Thyroid gland (tissue), 4 donors: ENCODE measurements at regions not wholly inside any gene's neighbourhood (a gene's known extent, or its start where the extent isn't known, plus 50 kb on each side); places are given as distances from the start of the nearest gene placed in this dataset. TPM values are rescaled to one million over a fixed set of nuclear protein-coding genes. Genes with fewer than 3 reads are reported as not detected.
"Not testable (repeated sequence)": the region's sequence is repeated elsewhere in the genome, so short reads cannot be mapped to it uniquely, and the experiment has no call there.

Source experiments
- DNase-seq, 2 donors: peaks; one replicate each; pipeline ENCODE4 v3.0.0-alpha.2; 2019
- H3K27ac ChIP-seq, 3 donors: fragments of 200-600 bp; sonication (generic); 1 replicate in 2 of 3; 2 replicates in 1 of 3; pipeline ENCODE4 v1.5.1; 2016 to 2019; ENCODE audit warnings: mild to moderate bottlenecking in 1 of 3, moderate library complexity in 1 of 3
- H3K27me3 ChIP-seq: fragments of 200-600 bp; sonication (generic); one replicate; pipeline ENCODE4 v1.5.1; 2019
- H3K36me3 ChIP-seq, 2 donors: fragments of 200-600 bp; sonication (generic); one replicate each; pipeline ENCODE4 v1.5.1; 2016 to 2019
- H3K4me1 ChIP-seq, 2 donors: fragments of 200-600 bp; sonication (generic); one replicate each; pipeline ENCODE4 v1.5.1; 2017 to 2019
- H3K4me3 ChIP-seq, 3 donors: fragments of 200-600 bp; sonication (generic); replicated peaks in 1 of 3; 1 replicate in 2 of 3; 2 replicates in 1 of 3; pipeline ENCODE4 v1.5.1; 2016; ENCODE audit warnings: mild to moderate bottlenecking in 1 of 3
- H3K9me3 ChIP-seq: fragments of 200-600 bp; sonication (generic); one replicate; pipeline ENCODE4 v1.5.1; 2017
- POLR2A ChIP-seq, 2 donors: fragments of 450-650 bp; IDR thresholded peaks; one replicate each; pipeline ENCODE4 v1.6.1; 2017; ENCODE audit warnings: antibody characterized with exemption in 2 of 2, mild to moderate bottlenecking in 2 of 2, moderate library complexity in 1 of 2
- WGBS, 2 donors: methylation state at CpG; one replicate each; pipeline ENCODE4 v1.1.5; 2017; 5-methylcytosine and 5-hydroxymethylcytosine counted together
- intact Hi-C: fragments of 100-400 bp; cut with DNase I; formaldehyde crosslinking; loops from one replicate; pipeline ENCODE4 v1.15.1; 2023
- small RNA-seq: library from RNA; depleted of rRNA; stranded (forward); fragments of <200 nt; gene quantifications from one replicate; pipeline ENCODE3, GENCODE V24; 2016
- TF ChIP-seq, protein P1 (sequence below), 6 experiments: fragments of 200-600 bp in 3 of 6; fragments of 450-650 bp in 3 of 6; sonication (generic) in 3 of 6; IDR thresholded peaks; one replicate each; pipeline ENCODE4 v1.5.1; 2016 to 2019; ENCODE audit warnings: antibody characterized with exemption in 6 of 6, mild to moderate bottlenecking in 2 of 6, inconsistent platforms in 1 of 6, moderate library complexity in 1 of 6

DNA sequence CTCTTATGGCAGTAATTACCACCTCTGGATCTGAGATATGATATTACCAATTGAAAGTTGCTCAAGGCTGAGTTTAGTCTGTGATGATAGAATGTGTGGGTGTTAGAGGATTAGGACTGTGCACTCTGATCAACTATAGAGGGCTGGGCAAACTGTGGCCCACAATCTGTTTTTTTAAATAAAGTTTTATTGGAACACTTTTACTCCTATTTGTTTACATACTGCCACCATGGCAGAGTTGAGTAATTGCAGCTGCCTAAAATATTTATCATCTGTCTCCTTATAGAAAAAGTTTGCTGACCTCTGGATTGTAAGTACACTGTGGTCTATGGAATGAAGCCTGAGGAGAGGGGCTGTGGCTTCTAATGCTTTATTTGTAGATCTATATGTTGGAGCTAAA is 71.5 kb upstream of the N4BP1 start:
- TF ChIP-seq, protein P1, sequence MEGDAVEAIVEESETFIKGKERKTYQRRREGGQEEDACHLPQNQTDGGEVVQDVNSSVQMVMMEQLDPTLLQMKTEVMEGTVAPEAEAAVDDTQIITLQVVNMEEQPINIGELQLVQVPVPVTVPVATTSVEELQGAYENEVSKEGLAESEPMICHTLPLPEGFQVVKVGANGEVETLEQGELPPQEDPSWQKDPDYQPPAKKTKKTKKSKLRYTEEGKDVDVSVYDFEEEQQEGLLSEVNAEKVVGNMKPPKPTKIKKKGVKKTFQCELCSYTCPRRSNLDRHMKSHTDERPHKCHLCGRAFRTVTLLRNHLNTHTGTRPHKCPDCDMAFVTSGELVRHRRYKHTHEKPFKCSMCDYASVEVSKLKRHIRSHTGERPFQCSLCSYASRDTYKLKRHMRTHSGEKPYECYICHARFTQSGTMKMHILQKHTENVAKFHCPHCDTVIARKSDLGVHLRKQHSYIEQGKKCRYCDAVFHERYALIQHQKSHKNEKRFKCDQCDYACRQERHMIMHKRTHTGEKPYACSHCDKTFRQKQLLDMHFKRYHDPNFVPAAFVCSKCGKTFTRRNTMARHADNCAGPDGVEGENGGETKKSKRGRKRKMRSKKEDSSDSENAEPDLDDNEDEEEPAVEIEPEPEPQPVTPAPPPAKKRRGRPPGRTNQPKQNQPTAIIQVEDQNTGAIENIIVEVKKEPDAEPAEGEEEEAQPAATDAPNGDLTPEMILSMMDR (IDR thresholded peaks at IDR 0.05), result no peak
- no peak for TF ChIP-seq POLR2A (IDR thresholded peaks at IDR 0.05)
- Histone ChIP-seq H3K9me3 (no peaks in the 10 kb centered on the region), H3K27ac (no peak overlapping the region), H3K36me3 (no peaks in the 10 kb centered on the region), H3K4me3 (no peak overlapping the region), H3K4me1 (no peaks in the 10 kb centered on the region), H3K27me3 (no peaks in the 10 kb centered on the region)
- intact Hi-C loops, result no loop called here
- no peak for DNase-seq

DNA sequence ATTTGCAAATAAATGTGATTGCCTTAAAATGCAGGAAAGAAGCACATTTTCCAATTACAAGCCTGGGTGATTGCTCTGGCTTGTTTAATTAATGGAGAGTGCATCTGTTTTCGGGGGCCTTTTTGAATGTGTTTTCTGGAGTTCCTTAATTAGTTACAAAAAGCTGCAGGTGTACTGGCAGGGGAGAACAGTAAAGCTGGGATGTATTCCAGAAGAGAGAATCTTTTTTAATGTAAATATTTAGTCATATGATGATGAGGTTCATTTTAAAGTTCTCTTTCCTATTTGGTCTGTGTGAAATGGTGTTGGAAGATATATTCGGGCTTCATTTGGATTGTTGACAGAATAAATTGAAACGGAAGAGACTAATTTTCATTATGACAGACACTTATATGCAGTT is 70.9 kb upstream of the N4BP1 start:
- intact Hi-C loops, result no loop called here
- no peaks in the 10 kb centered on the region for H3K27me3 ChIP-seq
- H3K9me3 ChIP-seq, result no peaks in the 10 kb centered on the region
- 84 to 87% methylated on average over 3 of the region's 3 CpGs for WGBS, 2 donors
- TF ChIP-seq, protein P1 (IDR thresholded peaks at IDR 0.05), result no peak
- no peak for TF ChIP-seq POLR2A (IDR thresholded peaks at IDR 0.05)
- H3K4me3 ChIP-seq, result no peak overlapping the region
- DNase-seq, result no peak
- H3K36me3 ChIP-seq, result no peaks in the 10 kb centered on the region
- H3K27ac ChIP-seq, result no peak overlapping the region
- no peaks in the 10 kb centered on the region for H3K4me1 ChIP-seq

DNA sequence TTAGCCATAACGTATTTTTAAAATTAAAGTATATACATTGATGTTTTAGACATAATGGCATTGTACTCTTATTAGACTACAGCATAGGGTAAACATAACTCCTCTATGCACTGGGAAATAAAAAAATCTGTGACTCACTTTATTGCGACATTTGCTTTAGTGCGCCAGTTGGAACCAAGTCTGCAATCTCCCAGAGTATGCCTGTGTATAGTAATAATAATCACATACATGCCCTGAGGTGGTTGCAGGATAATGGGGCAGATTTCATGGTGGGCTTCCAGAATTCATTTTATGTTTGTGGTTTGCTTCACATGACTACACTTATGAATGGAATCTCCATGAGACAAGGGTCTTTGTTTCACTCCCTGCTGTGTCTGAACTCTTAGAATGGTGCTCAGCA is 66.9 kb upstream of the N4BP1 start:
- no peak overlapping the region for H3K27ac ChIP-seq
- no peak overlapping the region for H3K4me3 ChIP-seq
- H3K36me3 ChIP-seq, result no peaks in the 10 kb centered on the region
- no peaks in the 10 kb centered on the region for H3K27me3 ChIP-seq
- intact Hi-C loops, result no loop called here
- H3K9me3 ChIP-seq, result no peaks in the 10 kb centered on the region
- H3K4me1 ChIP-seq, result no peaks in the 10 kb centered on the region
- TF ChIP-seq POLR2A (IDR thresholded peaks at IDR 0.05), result no peak
- TF ChIP-seq, protein P1 (IDR thresholded peaks at IDR 0.05), result no peak
- DNase-seq, result no peak
- WGBS, 2 donors, result 95 to 97% methylated on average over 3 of the region's 3 CpGs

DNA sequence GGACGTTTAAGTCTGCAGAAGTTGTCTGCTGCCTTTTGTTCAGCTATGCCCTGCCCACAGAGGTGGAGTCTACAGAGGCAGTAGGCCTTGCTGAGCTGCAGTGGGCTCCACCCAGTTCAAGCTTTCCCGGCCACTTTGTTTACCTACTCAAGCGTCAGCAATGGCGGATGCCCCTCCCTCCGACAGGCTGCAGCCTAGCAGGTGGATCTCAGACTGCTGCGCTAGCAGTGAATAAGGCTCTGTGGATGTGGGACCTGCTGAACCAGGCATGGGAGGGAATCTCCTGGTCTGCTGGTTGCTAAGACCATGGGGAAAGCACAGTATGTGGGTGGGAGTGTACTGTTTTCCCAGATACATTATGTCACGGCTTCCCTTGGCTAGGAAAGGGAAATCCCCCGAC is 58.2 kb upstream of the N4BP1 start:
- H3K4me1 ChIP-seq, DNase-seq, H3K27me3 ChIP-seq, intact Hi-C loops, H3K36me3 ChIP-seq, H3K9me3 ChIP-seq, H3K4me3 ChIP-seq, H3K27ac ChIP-seq: not testable (repeated sequence)
- 73 to 77% methylated on average over 7 to 8 of the region's 8 CpGs for WGBS, 2 donors

DNA sequence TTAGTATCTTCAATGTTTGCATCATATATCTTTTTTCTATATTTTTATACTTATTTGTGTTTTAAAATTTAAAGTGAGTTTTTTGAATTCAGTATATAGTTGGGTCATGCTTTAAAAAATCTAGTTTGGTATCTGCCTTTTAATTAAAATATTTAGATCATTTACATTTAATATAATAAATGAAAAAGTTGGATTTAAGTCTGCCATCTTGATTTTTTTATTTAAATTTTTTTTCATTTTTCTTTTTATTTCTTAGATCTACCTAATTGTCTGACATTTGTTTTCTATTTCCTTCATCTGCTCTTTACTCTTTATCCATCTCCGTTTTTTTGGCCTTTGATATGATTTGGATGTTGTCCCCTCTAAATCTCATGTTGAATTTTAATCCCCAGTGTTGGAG is 50.0 kb upstream of the N4BP1 start:
- TF ChIP-seq, protein P1 (IDR thresholded peaks at IDR 0.05), result no peak
- no peak for TF ChIP-seq POLR2A (IDR thresholded peaks at IDR 0.05)
- Histone ChIP-seq H3K27ac (no peak overlapping the region), H3K4me1 (no peaks in the 10 kb centered on the region), H3K36me3 (no peaks in the 10 kb centered on the region), H3K9me3 (no peaks in the 10 kb centered on the region), H3K4me3 (no peak overlapping the region), H3K27me3 (no peaks in the 10 kb centered on the region)
- intact Hi-C loops, result no loop called here
- DNase-seq, result no peak
- 76 to 81% methylated on average over 1 of the region's 1 CpG for WGBS, 2 donors

Small RNAs in the stretch of these regions (small RNA-seq; reads per million reads assigned to genes)
- not detected for gene AC023827.1
- not detected for gene MTND4LP25
- gene RNU6-257P, result not detected
